Endothelial cell of umbilical vein (primary cell): ENCODE measurements at regions not wholly inside any gene's neighbourhood (a gene's known extent, or its start where the extent isn't known, plus 50 kb on each side); places are given as distances from the start of the nearest gene placed in this dataset.

ENCODE experiments used
- CTCF ChIP-seq, 2 donors: IDR thresholded peaks; 1 replicate in 1 of 2; 2 replicates in 1 of 2; pipeline ENCODE4 v1.5.1; 2011; ENCODE audit warnings: low read length in 2 of 2, mild to moderate bottlenecking in 2 of 2, moderate library complexity in 2 of 2, control low read depth in 1 of 2, inconsistent platforms in 1 of 2, low read depth in 1 of 2; ENCODE audit not compliant: insufficient read depth in 1 of 2; ENCODE audit errors: extremely low read depth in 1 of 2
- EZH2 ChIP-seq: IDR thresholded peaks from 2 replicates; pipeline ENCODE4 v1.6.1; 2012; ENCODE audit warnings: borderline replicate concordance, low read depth, mild to moderate bottlenecking, moderate library complexity, low read length, inconsistent platforms; ENCODE audit not compliant: severe bottlenecking
- FOS ChIP-seq: IDR thresholded peaks from 2 replicates; pipeline ENCODE4 v1.6.1; 2011; ENCODE audit warnings: mild to moderate bottlenecking, low read length, moderate library complexity, borderline replicate concordance; ENCODE audit not compliant: insufficient read depth
- GATA2 ChIP-seq: IDR thresholded peaks from 2 replicates; pipeline ENCODE4 v1.7.0; 2011; ENCODE audit warnings: low read depth, mild to moderate bottlenecking, moderate library complexity, mixed read lengths, low read length; ENCODE audit not compliant: insufficient read length, insufficient read depth
- MAX ChIP-seq: IDR thresholded peaks from 2 replicates; pipeline ENCODE4 v1.6.1; 2011; ENCODE audit not compliant: insufficient read depth, insufficient read length
- POLR2A ChIP-seq: IDR thresholded peaks from 2 replicates; pipeline ENCODE4 v1.6.1; 2012; ENCODE audit warnings: low read depth, mild to moderate bottlenecking, control low read depth, low read length
- POLR2AphosphoS5 ChIP-seq: IDR thresholded peaks from 2 replicates; pipeline ENCODE4 v1.6.1; 2012; ENCODE audit warnings: low read depth, mild to moderate bottlenecking, control low read depth, low read length, moderate library complexity; ENCODE audit not compliant: insufficient read depth

GRCh38 chr11:70824605-70825245, 426.4 kb downstream of the CTTN start:
- TF ChIP-seq CTCF (IDR thresholded peaks at IDR 0.05; ENCODE audit: extremely low read depth in 1 of 2, insufficient read depth in 1 of 2, low read depth in 1 of 2, low read length in 2 of 2) = no peak
- TF ChIP-seq POLR2AphosphoS5 = no peak
- no peak for TF ChIP-seq MAX
- TF ChIP-seq EZH2 = no peak
- no peak for TF ChIP-seq POLR2A
- no peak for TF ChIP-seq GATA2
- TF ChIP-seq FOS = no peak
